ENCODE measurements at regions not wholly inside any gene's neighbourhood (a gene's known extent, or its start where the extent isn't known, plus 50 kb on each side); places are given as distances from the start of the nearest gene placed in this dataset.

DNA sequence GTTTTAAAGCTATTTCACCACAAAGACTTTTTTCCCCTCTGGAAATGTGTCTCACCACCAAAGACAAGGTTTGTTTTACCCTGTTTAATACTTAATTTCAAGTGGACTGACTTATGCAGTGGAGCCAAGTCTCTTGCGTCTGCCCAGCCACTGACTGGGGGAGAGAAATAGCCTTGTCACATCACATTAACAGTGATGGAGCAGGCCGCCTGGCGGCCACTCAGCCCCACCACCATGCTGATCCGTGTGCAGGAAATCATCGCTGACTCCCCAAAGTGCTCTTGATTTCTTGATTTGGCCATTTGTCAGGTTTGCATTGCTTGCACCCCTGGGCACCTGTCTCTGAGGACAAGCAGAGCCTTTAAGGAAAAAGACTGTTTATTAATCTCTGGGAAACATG is 334.1 kb downstream of the GLRX3 start:
- H3K36me3 Mint-ChIP-seq (ENCODE audit: low read depth), result peaks cover 51% of the 10 kb centered on the region
- Histone ChIP-seq H3F3A (replicated peaks; ENCODE audit: low read depth) (no peaks in the 10 kb centered on the region), H4K20me1 (replicated peaks; ENCODE audit: insufficient read depth) (no peaks in the 10 kb centered on the region), H3K27me3 (ENCODE audit: insufficient read depth) (no peaks in the 10 kb centered on the region), H3K36me3 (ENCODE audit: insufficient read depth) (no peaks in the 10 kb centered on the region; the same call in 1 of the 2 replicates), H2AFZ (no peak overlapping the region), H3K27ac (ENCODE audit: low read depth) (no peak overlapping the region), H3K79me2 (replicated peaks; ENCODE audit: insufficient read depth) (no peaks in the 10 kb centered on the region), H3K4me3 (no peak overlapping the region), H3K4me1 (ENCODE audit: insufficient read depth) (no peaks in the 10 kb centered on the region), H3K9me2 (ENCODE audit: insufficient read depth) (no peaks in the 10 kb centered on the region), H3K4me2 (no peak overlapping the region)
- no peaks in the 10 kb centered on the region for H3K4me1 Mint-ChIP-seq
- DNase-seq (ENCODE audit: low spot score), result no peak
- TF ChIP-seq, protein P1, sequence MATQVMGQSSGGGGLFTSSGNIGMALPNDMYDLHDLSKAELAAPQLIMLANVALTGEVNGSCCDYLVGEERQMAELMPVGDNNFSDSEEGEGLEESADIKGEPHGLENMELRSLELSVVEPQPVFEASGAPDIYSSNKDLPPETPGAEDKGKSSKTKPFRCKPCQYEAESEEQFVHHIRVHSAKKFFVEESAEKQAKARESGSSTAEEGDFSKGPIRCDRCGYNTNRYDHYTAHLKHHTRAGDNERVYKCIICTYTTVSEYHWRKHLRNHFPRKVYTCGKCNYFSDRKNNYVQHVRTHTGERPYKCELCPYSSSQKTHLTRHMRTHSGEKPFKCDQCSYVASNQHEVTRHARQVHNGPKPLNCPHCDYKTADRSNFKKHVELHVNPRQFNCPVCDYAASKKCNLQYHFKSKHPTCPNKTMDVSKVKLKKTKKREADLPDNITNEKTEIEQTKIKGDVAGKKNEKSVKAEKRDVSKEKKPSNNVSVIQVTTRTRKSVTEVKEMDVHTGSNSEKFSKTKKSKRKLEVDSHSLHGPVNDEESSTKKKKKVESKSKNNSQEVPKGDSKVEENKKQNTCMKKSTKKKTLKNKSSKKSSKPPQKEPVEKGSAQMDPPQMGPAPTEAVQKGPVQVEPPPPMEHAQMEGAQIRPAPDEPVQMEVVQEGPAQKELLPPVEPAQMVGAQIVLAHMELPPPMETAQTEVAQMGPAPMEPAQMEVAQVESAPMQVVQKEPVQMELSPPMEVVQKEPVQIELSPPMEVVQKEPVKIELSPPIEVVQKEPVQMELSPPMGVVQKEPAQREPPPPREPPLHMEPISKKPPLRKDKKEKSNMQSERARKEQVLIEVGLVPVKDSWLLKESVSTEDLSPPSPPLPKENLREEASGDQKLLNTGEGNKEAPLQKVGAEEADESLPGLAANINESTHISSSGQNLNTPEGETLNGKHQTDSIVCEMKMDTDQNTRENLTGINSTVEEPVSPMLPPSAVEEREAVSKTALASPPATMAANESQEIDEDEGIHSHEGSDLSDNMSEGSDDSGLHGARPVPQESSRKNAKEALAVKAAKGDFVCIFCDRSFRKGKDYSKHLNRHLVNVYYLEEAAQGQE (IDR thresholded peaks at IDR 0.05; ENCODE audit: unreplicated experiment), result no peak
- TF ChIP-seq JUNB (IDR thresholded peaks at IDR 0.05; ENCODE audit: unreplicated experiment), result no peak
- TF ChIP-seq ZNF331 (CRISPR knock-in tag; IDR thresholded peaks at IDR 0.05; ENCODE audit: low read depth), result no peak
- no peak for TF ChIP-seq STAT1 (IDR thresholded peaks at IDR 0.05; ENCODE audit: unreplicated experiment)
- TF ChIP-seq EZH2 (IDR thresholded peaks at IDR 0.05; ENCODE audit: low read depth, unreplicated experiment), result no peak
- no peak for TF ChIP-seq POLR2AphosphoS5 (IDR thresholded peaks at IDR 0.05; ENCODE audit: low read depth)
- no peak for TF ChIP-seq ZNF462 (CRISPR knock-in tag; IDR thresholded peaks at IDR 0.05)
- TF ChIP-seq, protein P2, sequence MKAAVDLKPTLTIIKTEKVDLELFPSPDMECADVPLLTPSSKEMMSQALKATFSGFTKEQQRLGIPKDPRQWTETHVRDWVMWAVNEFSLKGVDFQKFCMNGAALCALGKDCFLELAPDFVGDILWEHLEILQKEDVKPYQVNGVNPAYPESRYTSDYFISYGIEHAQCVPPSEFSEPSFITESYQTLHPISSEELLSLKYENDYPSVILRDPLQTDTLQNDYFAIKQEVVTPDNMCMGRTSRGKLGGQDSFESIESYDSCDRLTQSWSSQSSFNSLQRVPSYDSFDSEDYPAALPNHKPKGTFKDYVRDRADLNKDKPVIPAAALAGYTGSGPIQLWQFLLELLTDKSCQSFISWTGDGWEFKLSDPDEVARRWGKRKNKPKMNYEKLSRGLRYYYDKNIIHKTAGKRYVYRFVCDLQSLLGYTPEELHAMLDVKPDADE (IDR thresholded peaks at IDR 0.05), result no peak
- TF ChIP-seq ZNF114 (CRISPR knock-in tag; IDR thresholded peaks at IDR 0.05), result no peak
- TF ChIP-seq, protein P3, sequence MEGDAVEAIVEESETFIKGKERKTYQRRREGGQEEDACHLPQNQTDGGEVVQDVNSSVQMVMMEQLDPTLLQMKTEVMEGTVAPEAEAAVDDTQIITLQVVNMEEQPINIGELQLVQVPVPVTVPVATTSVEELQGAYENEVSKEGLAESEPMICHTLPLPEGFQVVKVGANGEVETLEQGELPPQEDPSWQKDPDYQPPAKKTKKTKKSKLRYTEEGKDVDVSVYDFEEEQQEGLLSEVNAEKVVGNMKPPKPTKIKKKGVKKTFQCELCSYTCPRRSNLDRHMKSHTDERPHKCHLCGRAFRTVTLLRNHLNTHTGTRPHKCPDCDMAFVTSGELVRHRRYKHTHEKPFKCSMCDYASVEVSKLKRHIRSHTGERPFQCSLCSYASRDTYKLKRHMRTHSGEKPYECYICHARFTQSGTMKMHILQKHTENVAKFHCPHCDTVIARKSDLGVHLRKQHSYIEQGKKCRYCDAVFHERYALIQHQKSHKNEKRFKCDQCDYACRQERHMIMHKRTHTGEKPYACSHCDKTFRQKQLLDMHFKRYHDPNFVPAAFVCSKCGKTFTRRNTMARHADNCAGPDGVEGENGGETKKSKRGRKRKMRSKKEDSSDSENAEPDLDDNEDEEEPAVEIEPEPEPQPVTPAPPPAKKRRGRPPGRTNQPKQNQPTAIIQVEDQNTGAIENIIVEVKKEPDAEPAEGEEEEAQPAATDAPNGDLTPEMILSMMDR (conservative IDR thresholded peaks at IDR 0.05; ENCODE audit: low read depth in 2 of 2), result no peak
- no peak for TF ChIP-seq NANOG (IDR thresholded peaks at IDR 0.05; ENCODE audit: borderline replicate concordance)
- TF ChIP-seq EZH2phosphoT487 (IDR thresholded peaks at IDR 0.05; ENCODE audit: unreplicated experiment), result no peak
- H3K4me3 Mint-ChIP-seq, result no peak overlapping the region
- no peaks in the 10 kb centered on the region for H3K27me3 Mint-ChIP-seq (ENCODE audit: insufficient read depth, low read depth, poor library complexity)
- ATAC-seq, result no peak
- H3K9me3 Mint-ChIP-seq, result peaks cover 100% of the 10 kb centered on the region
- H3K27ac Mint-ChIP-seq, result no peak overlapping the region

Measured in GM23338 (cell line).